ENCODE measurements at regions not wholly inside any gene's neighbourhood (a gene's known extent, or its start where the extent isn't known, plus 50 kb on each side); places are given as distances from the start of the nearest gene placed in this dataset.

GRCh38 chr15:70513819-70514218 is 249.5 kb downstream of the UACA start:
- TF ChIP-seq CTCF (IDR thresholded peaks at IDR 0.05; ENCODE audit: poor library complexity, severe bottlenecking) (no peak), EZH2 (IDR thresholded peaks at IDR 0.05; ENCODE audit: borderline replicate concordance, insufficient read depth, low read length, poor library complexity, severe bottlenecking) (no peak), POLR2AphosphoS5 (IDR thresholded peaks at IDR 0.05) (no peak), EP300 (conservative IDR thresholded peaks at IDR 0.05; ENCODE audit: poor library complexity, severe bottlenecking) (no peak), RAD21 (conservative IDR thresholded peaks at IDR 0.05) (no peak), MXI1 (conservative IDR thresholded peaks at IDR 0.05; ENCODE audit: poor library complexity, severe bottlenecking) (no peak), TAF1 (IDR thresholded peaks at IDR 0.05; ENCODE audit: low read depth) (no peak)

Data from neural cell (in vitro differentiated cells).